Uterus (tissue), 3 donors: ENCODE measurements at regions not wholly inside any gene's neighbourhood (a gene's known extent, or its start where the extent isn't known, plus 50 kb on each side); places are given as distances from the start of the nearest gene placed in this dataset.

ENCODE experiments used
- DNase-seq, 2 donors: peaks; one replicate each; pipeline ENCODE4 v3.0.0-alpha.2; 2019 to 2020
- H3K27ac ChIP-seq, 2 donors: fragments of 200-600 bp; sonication (generic); 1 replicate in 1 of 2; 2 replicates in 1 of 2; pipeline ENCODE4 v1.5.1; 2016 to 2018
- H3K27me3 ChIP-seq, 2 donors: fragments of 200-600 bp; sonication (generic); one replicate each; pipeline ENCODE4 v1.5.1; 2018 to 2019; ENCODE audit warnings: control low read depth in 1 of 2
- H3K36me3 ChIP-seq, 2 donors: fragments of 200-600 bp; sonication (generic); one replicate each; pipeline ENCODE4 v1.5.1; 2019; ENCODE audit warnings: control low read depth in 1 of 2
- H3K4me1 ChIP-seq, 2 donors: fragments of 200-600 bp; sonication (generic); one replicate each; pipeline ENCODE4 v1.5.1; 2018 to 2019; ENCODE audit warnings: control low read depth in 1 of 2
- H3K4me3 ChIP-seq, 2 donors: fragments of 200-600 bp; sonication (generic); 1 replicate in 1 of 2; 2 replicates in 1 of 2; pipeline ENCODE4 v1.5.1; 2018 to 2019; ENCODE audit warnings: mild to moderate bottlenecking in 1 of 2
- H3K9me3 ChIP-seq, 2 donors: fragments of 200-600 bp; sonication (generic); one replicate each; pipeline ENCODE4 v1.5.1; 2019; ENCODE audit warnings: control low read depth in 1 of 2
- CTCF ChIP-seq, 4 experiments: fragments of 200-600 bp in 2 of 4; fragments of 450-650 bp in 2 of 4; sonication (generic) in 2 of 4; IDR thresholded peaks; one replicate each; pipeline ENCODE4 v1.5.1; 2016 to 2019; ENCODE audit warnings: antibody characterized with exemption in 4 of 4, mild to moderate bottlenecking in 2 of 4, moderate library complexity in 1 of 4
- POLR2A ChIP-seq, 2 donors: fragments of 450-650 bp; IDR thresholded peaks; one replicate each; pipeline ENCODE4 v1.6.1; 2016; ENCODE audit warnings: antibody characterized with exemption in 2 of 2, mild to moderate bottlenecking in 1 of 2, moderate library complexity in 1 of 2
- intact Hi-C: fragments of 100-400 bp; cut with DNase I; formaldehyde crosslinking; loops from one replicate; pipeline ENCODE4 v1.15.1; 2023; ENCODE audit warnings: low total_unique reads
- donor health status: DM: yes; HTN: yes; CAD: no.

GRCh38 chr11:116538677-116539076 lies 234.1 kb downstream of the BUD13 start:
- H3K36me3 ChIP-seq, result no peaks in the 10 kb centered on the region
- no peaks in the 10 kb centered on the region for H3K27me3 ChIP-seq
- TF ChIP-seq CTCF (IDR thresholded peaks at IDR 0.05) (no peak), POLR2A (IDR thresholded peaks at IDR 0.05) (no peak)
- no peaks in the 10 kb centered on the region for H3K4me1 ChIP-seq
- H3K27ac ChIP-seq, result no peak overlapping the region
- H3K9me3 ChIP-seq, result no peaks in the 10 kb centered on the region
- DNase-seq, result no peak
- intact Hi-C loops, result no loop called here
- H3K4me3 ChIP-seq, result no peak overlapping the region

GRCh38 chr11:116537709-116538108 lies 235.1 kb downstream of the BUD13 start:
- intact Hi-C loops, result no loop called here
- no peaks in the 10 kb centered on the region for H3K36me3 ChIP-seq
- no peaks in the 10 kb centered on the region for H3K9me3 ChIP-seq
- H3K4me3 ChIP-seq, result no peak overlapping the region
- H3K4me1 ChIP-seq, result no peaks in the 10 kb centered on the region
- TF ChIP-seq CTCF (IDR thresholded peaks at IDR 0.05), result no peak
- no peak for TF ChIP-seq POLR2A (IDR thresholded peaks at IDR 0.05)
- H3K27ac ChIP-seq, result no peak overlapping the region
- H3K27me3 ChIP-seq, result no peaks in the 10 kb centered on the region
- no peak for DNase-seq

GRCh38 chr11:116537121-116537520 lies 235.7 kb downstream of the BUD13 start:
- no peaks in the 10 kb centered on the region for H3K27me3 ChIP-seq
- intact Hi-C loops, result no loop called here
- H3K4me3 ChIP-seq, result no peak overlapping the region
- no peak for DNase-seq
- no peak overlapping the region for H3K27ac ChIP-seq
- no peaks in the 10 kb centered on the region for H3K36me3 ChIP-seq
- no peaks in the 10 kb centered on the region for H3K9me3 ChIP-seq
- no peak for TF ChIP-seq CTCF (IDR thresholded peaks at IDR 0.05)
- no peak for TF ChIP-seq POLR2A (IDR thresholded peaks at IDR 0.05)
- H3K4me1 ChIP-seq, result no peaks in the 10 kb centered on the region

- H3K27ac ChIP-seq, result no peak overlapping the region
- H3K4me1 ChIP-seq, result no peaks in the 10 kb centered on the region
- H3K27me3 ChIP-seq, result no peaks in the 10 kb centered on the region
- TF ChIP-seq POLR2A (IDR thresholded peaks at IDR 0.05) (no peak), CTCF (IDR thresholded peaks at IDR 0.05) (no peak)
- no peaks in the 10 kb centered on the region for H3K36me3 ChIP-seq
- H3K4me3 ChIP-seq, result no peak overlapping the region
- DNase-seq, result no peak
- intact Hi-C loops, result no loop called here
- no peaks in the 10 kb centered on the region for H3K9me3 ChIP-seq
These were observed 236.4 kb downstream of the BUD13 start for GRCh38 chr11:116536416-116536815.

GRCh38 chr11:116535994-116536393 lies 236.8 kb downstream of the BUD13 start:
- Histone ChIP-seq H3K4me1 (no peaks in the 10 kb centered on the region), H3K27ac (no peak overlapping the region), H3K4me3 (no peak overlapping the region), H3K9me3 (no peaks in the 10 kb centered on the region), H3K36me3 (no peaks in the 10 kb centered on the region), H3K27me3 (no peaks in the 10 kb centered on the region)
- TF ChIP-seq POLR2A (IDR thresholded peaks at IDR 0.05) (no peak), CTCF (IDR thresholded peaks at IDR 0.05) (no peak)
- DNase-seq, result no peak
- intact Hi-C loops, result no loop called here
